DOHH2 (cell line): ENCODE measurements at regions not wholly inside any gene's neighbourhood (a gene's known extent, or its start where the extent isn't known, plus 50 kb on each side); places are given as distances from the start of the nearest gene placed in this dataset.

Experiments
- EZH2phosphoT487 ChIP-seq: fragments of 200-600 bp; sonication (generic); IDR thresholded peaks from 2 replicates; pipeline ENCODE4 v1.6.1; 2017; ENCODE audit warnings: borderline replicate concordance, mild to moderate bottlenecking, antibody characterized with exemption, low read length, moderate library complexity, mixed read lengths
- TF ChIP-seq, protein P1 (sequence below): fragments of 200-600 bp; sonication (generic); IDR thresholded peaks from one replicate; pipeline ENCODE4 v1.5.1; 2014; ENCODE audit warnings: antibody characterized with exemption, mild to moderate bottlenecking, low read depth, low read length; ENCODE audit not compliant: poor library complexity, severe bottlenecking

DNA sequence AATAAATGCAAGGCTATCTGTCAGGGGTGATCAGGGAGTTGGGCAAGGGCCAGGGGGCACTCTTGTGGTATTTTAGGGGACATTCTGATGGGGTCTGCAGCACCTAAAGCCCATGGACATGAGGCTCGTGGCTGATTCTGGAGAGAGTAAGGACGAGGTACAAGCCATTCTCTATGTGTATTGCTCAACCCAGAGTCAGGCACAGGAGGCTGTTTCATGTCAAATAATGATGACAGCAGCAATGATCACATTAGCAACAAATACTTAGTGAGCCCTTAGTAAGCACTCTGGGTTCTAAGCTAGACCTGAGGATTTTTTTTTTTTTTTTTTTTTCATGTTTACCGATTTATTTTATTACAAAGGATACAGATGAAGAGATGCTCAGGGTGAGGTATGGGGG is 83.5 kb upstream of the THY1 start:
- TF ChIP-seq, protein P1, sequence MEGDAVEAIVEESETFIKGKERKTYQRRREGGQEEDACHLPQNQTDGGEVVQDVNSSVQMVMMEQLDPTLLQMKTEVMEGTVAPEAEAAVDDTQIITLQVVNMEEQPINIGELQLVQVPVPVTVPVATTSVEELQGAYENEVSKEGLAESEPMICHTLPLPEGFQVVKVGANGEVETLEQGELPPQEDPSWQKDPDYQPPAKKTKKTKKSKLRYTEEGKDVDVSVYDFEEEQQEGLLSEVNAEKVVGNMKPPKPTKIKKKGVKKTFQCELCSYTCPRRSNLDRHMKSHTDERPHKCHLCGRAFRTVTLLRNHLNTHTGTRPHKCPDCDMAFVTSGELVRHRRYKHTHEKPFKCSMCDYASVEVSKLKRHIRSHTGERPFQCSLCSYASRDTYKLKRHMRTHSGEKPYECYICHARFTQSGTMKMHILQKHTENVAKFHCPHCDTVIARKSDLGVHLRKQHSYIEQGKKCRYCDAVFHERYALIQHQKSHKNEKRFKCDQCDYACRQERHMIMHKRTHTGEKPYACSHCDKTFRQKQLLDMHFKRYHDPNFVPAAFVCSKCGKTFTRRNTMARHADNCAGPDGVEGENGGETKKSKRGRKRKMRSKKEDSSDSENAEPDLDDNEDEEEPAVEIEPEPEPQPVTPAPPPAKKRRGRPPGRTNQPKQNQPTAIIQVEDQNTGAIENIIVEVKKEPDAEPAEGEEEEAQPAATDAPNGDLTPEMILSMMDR, result no peak
- TF ChIP-seq EZH2phosphoT487, result no peak
